ENCODE measurements at regions not wholly inside any gene's neighbourhood (a gene's known extent, or its start where the extent isn't known, plus 50 kb on each side); places are given as distances from the start of the nearest gene placed in this dataset.

GRCh38 chr11:25776238-25776637 lies 555.7 kb upstream of the ANO3 start:
- no peaks in the 10 kb centered on the region for H3K36me3 Mint-ChIP-seq (ENCODE audit: unreplicated experiment)
- H3K9me3 Mint-ChIP-seq (ENCODE audit: unreplicated experiment), result no peaks in the 10 kb centered on the region

DNA sequence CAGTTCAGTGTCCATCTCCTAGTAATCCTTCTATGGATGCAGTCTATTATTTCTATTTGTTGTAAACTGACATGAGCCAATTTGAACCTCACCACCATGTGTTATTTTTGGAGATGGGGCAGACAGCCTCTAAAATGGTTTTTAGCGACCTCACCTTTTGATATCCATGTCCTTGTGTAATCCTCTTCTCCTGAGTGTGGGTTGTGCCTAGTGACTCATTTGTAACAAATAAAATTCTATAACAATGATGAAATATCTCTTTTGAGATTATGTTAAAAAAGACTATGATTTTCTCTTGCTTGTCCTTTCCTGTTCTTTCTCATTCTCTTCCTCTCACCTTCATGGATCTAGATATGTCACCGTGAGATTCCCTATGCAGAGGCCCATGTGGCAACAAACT lies 554.6 kb upstream of the ANO3 start:
- Mint-ChIP-seq H3K27ac (ENCODE audit: unreplicated experiment) (no peak overlapping the region), H3K27me3 (ENCODE audit: unreplicated experiment) (no peaks in the 10 kb centered on the region), H3K9me3 (ENCODE audit: unreplicated experiment) (no peaks in the 10 kb centered on the region), H3K36me3 (ENCODE audit: unreplicated experiment) (no peaks in the 10 kb centered on the region), H3K4me1 (ENCODE audit: low read depth, unreplicated experiment) (no peaks in the 10 kb centered on the region), H3K4me3 (ENCODE audit: unreplicated experiment) (no peak overlapping the region)
- DNase-seq, result no peak
- TF ChIP-seq, protein P1, sequence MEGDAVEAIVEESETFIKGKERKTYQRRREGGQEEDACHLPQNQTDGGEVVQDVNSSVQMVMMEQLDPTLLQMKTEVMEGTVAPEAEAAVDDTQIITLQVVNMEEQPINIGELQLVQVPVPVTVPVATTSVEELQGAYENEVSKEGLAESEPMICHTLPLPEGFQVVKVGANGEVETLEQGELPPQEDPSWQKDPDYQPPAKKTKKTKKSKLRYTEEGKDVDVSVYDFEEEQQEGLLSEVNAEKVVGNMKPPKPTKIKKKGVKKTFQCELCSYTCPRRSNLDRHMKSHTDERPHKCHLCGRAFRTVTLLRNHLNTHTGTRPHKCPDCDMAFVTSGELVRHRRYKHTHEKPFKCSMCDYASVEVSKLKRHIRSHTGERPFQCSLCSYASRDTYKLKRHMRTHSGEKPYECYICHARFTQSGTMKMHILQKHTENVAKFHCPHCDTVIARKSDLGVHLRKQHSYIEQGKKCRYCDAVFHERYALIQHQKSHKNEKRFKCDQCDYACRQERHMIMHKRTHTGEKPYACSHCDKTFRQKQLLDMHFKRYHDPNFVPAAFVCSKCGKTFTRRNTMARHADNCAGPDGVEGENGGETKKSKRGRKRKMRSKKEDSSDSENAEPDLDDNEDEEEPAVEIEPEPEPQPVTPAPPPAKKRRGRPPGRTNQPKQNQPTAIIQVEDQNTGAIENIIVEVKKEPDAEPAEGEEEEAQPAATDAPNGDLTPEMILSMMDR (IDR thresholded peaks at IDR 0.05; ENCODE audit: partially characterized antibody, unreplicated experiment), result no peak

More at GRCh38 chr11:25776238-25776637, 555.7 kb upstream of the ANO3 start:
- no peak overlapping the region for H3K4me3 Mint-ChIP-seq (ENCODE audit: unreplicated experiment)
- no peak overlapping the region for H3K27ac Mint-ChIP-seq (ENCODE audit: unreplicated experiment)
- H3K4me1 Mint-ChIP-seq (ENCODE audit: low read depth, unreplicated experiment), result no peaks in the 10 kb centered on the region
- TF ChIP-seq, protein P1 (IDR thresholded peaks at IDR 0.05; ENCODE audit: partially characterized antibody, unreplicated experiment), result no peak
- no peaks in the 10 kb centered on the region for H3K27me3 Mint-ChIP-seq (ENCODE audit: unreplicated experiment)
- no peak for DNase-seq

- TF ChIP-seq, protein P1 (IDR thresholded peaks at IDR 0.05; ENCODE audit: partially characterized antibody, unreplicated experiment), result no peak
- Mint-ChIP-seq H3K4me3 (ENCODE audit: unreplicated experiment) (no peak overlapping the region), H3K27ac (ENCODE audit: unreplicated experiment) (no peak overlapping the region), H3K9me3 (ENCODE audit: unreplicated experiment) (peaks cover 3% of the 10 kb centered on the region), H3K4me1 (ENCODE audit: low read depth, unreplicated experiment) (no peaks in the 10 kb centered on the region), H3K36me3 (ENCODE audit: unreplicated experiment) (no peaks in the 10 kb centered on the region), H3K27me3 (ENCODE audit: unreplicated experiment) (no peaks in the 10 kb centered on the region)
- DNase-seq, result no peak
Observed at GRCh38 chr11:25779033-25779432, 552.9 kb upstream of the ANO3 start.

GRCh38 chr11:25787416-25787815 lies 544.5 kb upstream of the ANO3 start:
- TF ChIP-seq, protein P1 (IDR thresholded peaks at IDR 0.05; ENCODE audit: partially characterized antibody, unreplicated experiment), result no peak
- H3K27me3 Mint-ChIP-seq (ENCODE audit: unreplicated experiment), result no peaks in the 10 kb centered on the region
- no peaks in the 10 kb centered on the region for H3K36me3 Mint-ChIP-seq (ENCODE audit: unreplicated experiment)
- no peak overlapping the region for H3K27ac Mint-ChIP-seq (ENCODE audit: unreplicated experiment)
- H3K4me1 Mint-ChIP-seq (ENCODE audit: low read depth, unreplicated experiment), result no peaks in the 10 kb centered on the region
- DNase-seq, result no peak
- H3K9me3 Mint-ChIP-seq (ENCODE audit: unreplicated experiment), result peaks cover 2% of the 10 kb centered on the region
- H3K4me3 Mint-ChIP-seq (ENCODE audit: unreplicated experiment), result no peak overlapping the region

DNA sequence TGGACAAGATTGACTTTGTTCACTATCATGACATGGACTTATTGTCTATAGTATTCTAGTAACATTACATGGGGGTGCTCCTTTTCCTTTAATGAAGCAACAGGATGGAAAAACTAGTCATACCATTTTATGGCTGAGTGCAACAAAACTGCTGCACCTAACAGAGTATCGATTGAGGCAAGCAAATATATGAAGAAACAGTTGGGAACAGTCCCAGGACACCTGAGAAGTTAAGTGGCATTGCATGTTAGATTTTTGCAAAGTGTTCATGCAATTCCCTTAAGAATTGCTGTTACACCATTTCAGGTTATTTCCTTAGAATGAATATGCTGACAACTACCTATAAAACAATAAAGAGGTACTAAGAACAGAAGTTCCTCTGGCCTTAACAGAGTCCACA lies 541.5 kb upstream of the ANO3 start:
- Mint-ChIP-seq H3K4me3 (ENCODE audit: unreplicated experiment) (no peak overlapping the region), H3K9me3 (ENCODE audit: unreplicated experiment) (peaks cover 2% of the 10 kb centered on the region), H3K36me3 (ENCODE audit: unreplicated experiment) (no peaks in the 10 kb centered on the region), H3K27ac (ENCODE audit: unreplicated experiment) (no peak overlapping the region), H3K27me3 (ENCODE audit: unreplicated experiment) (no peaks in the 10 kb centered on the region), H3K4me1 (ENCODE audit: low read depth, unreplicated experiment) (peaks cover 4% of the 10 kb centered on the region)
- TF ChIP-seq, protein P1 (IDR thresholded peaks at IDR 0.05; ENCODE audit: partially characterized antibody, unreplicated experiment), result no peak
- no peak for DNase-seq
